ENCODE measurements at regions not wholly inside any gene's neighbourhood (a gene's known extent, or its start where the extent isn't known, plus 50 kb on each side); places are given as distances from the start of the nearest gene placed in this dataset.
"Not testable (repeated sequence)": the region's sequence is repeated elsewhere in the genome, so short reads cannot be mapped to it uniquely, and the experiment has no call there.

- not testable (repeated sequence) for DNase-seq (ENCODE audit: low read depth in 2 of 2)
These were observed 110.6 kb downstream of the RPIA start for GRCh38 chr2:88802026-88802425.

- no peak for DNase-seq (ENCODE audit: low read depth in 2 of 2)
These were observed 115.9 kb downstream of the RPIA start for GRCh38 chr2:88807237-88807962.

- no peak for DNase-seq (ENCODE audit: low read depth in 2 of 2)
These were observed 116.6 kb downstream of the RPIA start for GRCh38 chr2:88808083-88808482.

GRCh38 chr2:88808652-88809051, 117.2 kb downstream of the RPIA start:
- no peak for DNase-seq (ENCODE audit: low read depth in 2 of 2)

GRCh38 chr2:88809216-88809615, 117.7 kb downstream of the RPIA start:
- no peak for DNase-seq (ENCODE audit: low read depth in 2 of 2)

- no peak for DNase-seq (ENCODE audit: low read depth in 2 of 2)
These were observed 118.5 kb downstream of the RPIA start for GRCh38 chr2:88810017-88810416.

- DNase-seq (ENCODE audit: low read depth in 2 of 2) = no peak
These were observed 119.0 kb downstream of the RPIA start for GRCh38 chr2:88810488-88810887.

GRCh38 chr2:88811233-88811632, 119.8 kb downstream of the RPIA start:
- DNase-seq (ENCODE audit: low read depth in 2 of 2) = no peak

GRCh38 chr2:88811681-88812080, 120.2 kb downstream of the RPIA start:
- DNase-seq (ENCODE audit: low read depth in 2 of 2) = no peak

GRCh38 chr2:88813612-88814011, 122.1 kb downstream of the RPIA start:
- DNase-seq (ENCODE audit: low read depth in 2 of 2) = no peak

GRCh38 chr2:88815282-88815681, 123.8 kb downstream of the RPIA start:
- no peak for DNase-seq (ENCODE audit: low read depth in 2 of 2)

GRCh38 chr2:88815697-88816096, 124.2 kb downstream of the RPIA start:
- no peak for DNase-seq (ENCODE audit: low read depth in 2 of 2)

- no peak for DNase-seq (ENCODE audit: low read depth in 2 of 2)
These were observed 126.9 kb downstream of the RPIA start for GRCh38 chr2:88818381-88818780.

GRCh38 chr2:88824951-88825350, 133.5 kb downstream of the RPIA start:
- no peak for DNase-seq (ENCODE audit: low read depth in 2 of 2)

GRCh38 chr2:88826399-88826798, 134.9 kb downstream of the RPIA start:
- DNase-seq (ENCODE audit: low read depth in 2 of 2) = no peak

GRCh38 chr2:88827821-88828220, 136.3 kb downstream of the RPIA start:
- no peak for DNase-seq (ENCODE audit: low read depth in 2 of 2)

GRCh38 chr2:88828397-88829137, 137.1 kb downstream of the RPIA start:
- no peak for DNase-seq (ENCODE audit: low read depth in 2 of 2)

GRCh38 chr2:88829607-88830463, 138.4 kb downstream of the RPIA start:
- DNase-seq (ENCODE audit: low read depth in 2 of 2) = no peak

GRCh38 chr2:88831071-88831791, 139.8 kb downstream of the RPIA start:
- no peak for DNase-seq (ENCODE audit: low read depth in 2 of 2)

GRCh38 chr2:88831792-88832248, 140.3 kb downstream of the RPIA start:
- DNase-seq (ENCODE audit: low read depth in 2 of 2) = peak in 1 of 2 donors; percentile 30

- DNase-seq (ENCODE audit: low read depth in 2 of 2) = no peak
These were observed 141.0 kb downstream of the RPIA start for GRCh38 chr2:88832311-88832991.
